B cell (primary cell): ENCODE measurements at regions not wholly inside any gene's neighbourhood (a gene's known extent, or its start where the extent isn't known, plus 50 kb on each side); places are given as distances from the start of the nearest gene placed in this dataset.

ENCODE experiments used
- ATAC-seq: fragments of 200-7000 bp; cut with Tn5 transposase; one replicate; pipeline ENCODE4 v1.10.0; 2021; ENCODE audit warnings: low read depth, mild to moderate bottlenecking, moderate number of reproducible peaks, moderate library complexity
- CTCF ChIA-PET: fragments of 350-600 bp; sonication (Branson Sonifier 250); formaldehyde crosslinking; loops from one replicate; lab custom pipeline; 2021; ENCODE audit warnings: antibody characterized with exemption, inconsistent platforms; lab: Charles Lee
- POLR2A ChIA-PET: fragments of 350-600 bp; sonication (Branson Sonifier 250); formaldehyde crosslinking; loops from one replicate; lab custom pipeline; 2021; ENCODE audit warnings: antibody characterized with exemption; lab: Charles Lee
- DNase-seq: peaks from one replicate; pipeline ENCODE4 v3.0.0; 2013
- H2AFZ ChIP-seq: 2 replicates; pipeline ENCODE4 v1.6.1; 2012; ENCODE audit warnings: mild to moderate bottlenecking, low read depth, low read length; ENCODE audit not compliant: insufficient read depth, poor library complexity, severe bottlenecking
- H3K27ac ChIP-seq, 2 donors: 1 replicate in 1 of 2; 2 replicates in 1 of 2; pipeline ENCODE4 v1.5.1; 2012 to 2013; ENCODE audit warnings: low read length in 2 of 2, mild to moderate bottlenecking in 2 of 2, moderate library complexity in 1 of 2
- H3K27me3 ChIP-seq, 4 experiments: fragments of 200-600 bp in 1 of 4; sonication (generic) in 1 of 4; replicated peaks in 1 of 4; 1 replicate in 2 of 4; 2 replicates in 2 of 4; pipeline versions ENCODE4 v1.6.1 to v1.7.0; 2013 to 2016; ENCODE audit warnings: low read length in 3 of 4, mild to moderate bottlenecking in 2 of 4, mixed read lengths in 1 of 4, moderate library complexity in 1 of 4; ENCODE audit not compliant: insufficient read depth in 4 of 4, control insufficient read depth in 3 of 4; ENCODE audit errors: control extremely low read depth in 1 of 4
- H3K36me3 ChIP-seq, 2 experiments: replicated peaks in 1 of 2; 1 replicate in 1 of 2; 2 replicates in 1 of 2; pipeline versions ENCODE4 v1.6.1 to v1.7.1; 2013; ENCODE audit warnings: low read length in 1 of 2; ENCODE audit not compliant: insufficient read depth in 2 of 2, control insufficient read depth in 1 of 2; ENCODE audit errors: control extremely low read depth in 1 of 2, extremely low read depth in 1 of 2
- H3K4me1 ChIP-seq, 2 donors: fragments of 200-600 bp in 1 of 2; sonication (generic) in 1 of 2; 1 replicate in 1 of 2; 2 replicates in 1 of 2; pipeline versions ENCODE4 v1.5.1 to v1.6.1; 2013 to 2017; ENCODE audit warnings: low read length in 2 of 2; ENCODE audit not compliant: control insufficient read depth in 2 of 2, insufficient read depth in 2 of 2
- H3K4me2 ChIP-seq: replicated peaks from 2 replicates; pipeline ENCODE3; 2012; ENCODE audit warnings: mild to moderate bottlenecking, low read depth, low read length; ENCODE audit not compliant: poor library complexity, severe bottlenecking
- H3K4me3 ChIP-seq, 5 experiments: fragments of 200-600 bp in 1 of 5; sonication (generic) in 1 of 5; 1 replicate in 3 of 5; 2 replicates in 2 of 5; pipeline versions ENCODE4 v1.5.1 to v1.7.0; 2011 to 2016; ENCODE audit warnings: low read length in 4 of 5, mild to moderate bottlenecking in 4 of 5, low read depth in 2 of 5, control low read depth in 1 of 5, moderate library complexity in 1 of 5; ENCODE audit not compliant: insufficient read depth in 1 of 5; ENCODE audit errors: control extremely low read depth in 1 of 5, extremely low read depth in 1 of 5
- H3K79me2 ChIP-seq: fragments of 200-600 bp; sonication (generic); one replicate; pipeline ENCODE4 v1.6.0; 2016; ENCODE audit warnings: low read length; ENCODE audit not compliant: control insufficient read depth, insufficient read depth
- H3K9ac ChIP-seq: fragments of 200-600 bp; sonication (generic); 2 replicates; pipeline ENCODE4 v1.6.1; 2017; ENCODE audit warnings: mild to moderate bottlenecking, low read length, moderate library complexity
- H3K9me3 ChIP-seq, 3 donors: one replicate each; pipeline versions ENCODE4 v1.6.1 to v1.7.1; 2013; ENCODE audit warnings: low read length in 2 of 3; ENCODE audit not compliant: control insufficient read depth in 2 of 3, insufficient read depth in 1 of 3; ENCODE audit errors: control extremely low read depth in 1 of 3
- H4K20me1 ChIP-seq: 2 replicates; pipeline ENCODE4 v1.6.0; 2012; ENCODE audit warnings: mild to moderate bottlenecking, low read length; ENCODE audit not compliant: insufficient read depth, control insufficient read depth, poor library complexity, severe bottlenecking
- H3K27ac Mint-ChIP-seq: one replicate; pipeline ENCODE4 v1.8.0; 2021; ENCODE audit warnings: mixed read lengths
- H3K27me3 Mint-ChIP-seq: one replicate; pipeline ENCODE4 v1.8.0; 2021; ENCODE audit warnings: mixed read lengths
- H3K4me1 Mint-ChIP-seq: one replicate; pipeline ENCODE4 v1.8.0; 2021; ENCODE audit warnings: mixed read lengths
- H3K4me3 Mint-ChIP-seq: one replicate; pipeline ENCODE4 v1.8.0; 2021; ENCODE audit warnings: mixed read lengths
- H3K9me3 Mint-ChIP-seq: one replicate; pipeline ENCODE4 v1.8.0; 2022; ENCODE audit warnings: mixed read lengths; ENCODE audit not compliant: insufficient read depth
- CTCF ChIP-seq: fragments of 200-600 bp; IDR thresholded peaks from one replicate; pipeline ENCODE4 v1.8.0; 2022; ENCODE audit warnings: antibody characterized with exemption, mild to moderate bottlenecking
- EZH2 ChIP-seq: IDR thresholded peaks from 2 replicates; pipeline ENCODE4 v1.6.1; 2012; ENCODE audit warnings: borderline replicate concordance, low read depth, mild to moderate bottlenecking, moderate library complexity, low read length; ENCODE audit not compliant: insufficient read depth, poor library complexity, severe bottlenecking
- WGBS: methylation state at CpG from one replicate; pipeline ENCODE4 v1.1.5; 2013; ENCODE audit warnings: missing lambda C conversion rate; ENCODE audit not compliant: insufficient coverage; 5-methylcytosine and 5-hydroxymethylcytosine counted together
- intact Hi-C: fragments of 100-400 bp; cut with micrococcal nuclease; formaldehyde crosslinking; loops from one replicate; pipeline ENCODE4 v1.10.0; 2022

GRCh38 chr6:84340422-84340821 is 113.0 kb upstream of the CEP162 start:
- POLR2A ChIA-PET: no interaction called here
- H3K9me3 Mint-ChIP-seq: peaks cover 7% of the 10 kb centered on the region

DNA sequence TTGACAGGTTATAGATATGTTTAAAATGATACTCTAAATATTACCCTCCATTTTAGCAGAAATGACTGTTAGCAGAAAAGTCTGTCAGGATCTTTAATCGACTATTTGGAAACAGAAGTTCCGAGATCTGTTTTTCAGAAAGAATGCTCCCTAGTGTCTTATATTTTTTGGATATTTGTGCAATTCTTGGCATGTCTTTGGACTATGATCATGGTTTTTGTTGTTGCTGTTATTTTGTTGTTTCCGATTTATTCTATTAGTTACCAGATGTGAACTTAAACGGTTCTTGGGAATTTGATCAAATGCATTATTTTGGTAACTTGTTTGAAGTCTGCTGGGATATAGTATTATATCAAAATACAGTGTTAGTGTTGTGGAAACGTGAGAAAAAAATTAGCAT is 106.4 kb upstream of the CEP162 start:
- CTCF ChIA-PET: no interaction called here
- no peaks in the 10 kb centered on the region for H3K4me1 ChIP-seq
- Mint-ChIP-seq H3K4me3 (no peak overlapping the region), H3K27me3 (no peaks in the 10 kb centered on the region), H3K4me1 (no peaks in the 10 kb centered on the region), H3K9me3 (peaks cover 4% of the 10 kb centered on the region), H3K27ac (no peak overlapping the region)
- intact Hi-C loops: no loop called here
- 74% methylated on average over 3 of the region's 5 CpGs for whole genome bisulfite sequencing
- no peak overlapping the region for H3K4me2 ChIP-seq
- H3K27ac ChIP-seq: no peak overlapping the region
- no peak overlapping the region for H3K4me3 ChIP-seq
- DNase-seq: no peak
- H3K9me3 ChIP-seq: no peaks in the 10 kb centered on the region
- no peak overlapping the region for H3K9ac ChIP-seq
- H3K36me3 ChIP-seq: no peaks in the 10 kb centered on the region
- no peaks in the 10 kb centered on the region for H3K27me3 ChIP-seq
- no peak for ATAC-seq
- no peak overlapping the region for H2AFZ ChIP-seq
- TF ChIP-seq CTCF (no peak), EZH2 (no peak)
- H3K79me2 ChIP-seq: no peaks in the 10 kb centered on the region
- POLR2A ChIA-PET: no interaction called here
- no peaks in the 10 kb centered on the region for H4K20me1 ChIP-seq

More at GRCh38 chr6:84340422-84340821, 113.0 kb upstream of the CEP162 start:
- H3K4me1 ChIP-seq: no peaks in the 10 kb centered on the region
- no peak overlapping the region for H2AFZ ChIP-seq
- CTCF ChIA-PET: no interaction called here
- no peak for DNase-seq
- intact Hi-C loops: no loop called here
- H3K27me3 ChIP-seq: no peaks in the 10 kb centered on the region
- no peak overlapping the region for H3K27ac ChIP-seq
- no peak overlapping the region for H3K4me2 ChIP-seq
- no peak overlapping the region for H3K4me3 ChIP-seq
- H3K4me3 Mint-ChIP-seq: no peak overlapping the region
- no peaks in the 10 kb centered on the region for H3K79me2 ChIP-seq
- peaks cover 0 to 6% (median 0%) of the 10 kb centered on the region in 3 donors for H3K9me3 ChIP-seq
- no peaks in the 10 kb centered on the region for H3K36me3 ChIP-seq
- no peaks in the 10 kb centered on the region for H3K27me3 Mint-ChIP-seq
- TF ChIP-seq EZH2 (no peak), CTCF (no peak)
- WGBS: 73% methylated on average over 8 of the region's 8 CpGs
- no peak overlapping the region for H3K9ac ChIP-seq
- no peak overlapping the region for H3K27ac Mint-ChIP-seq
- no peaks in the 10 kb centered on the region for H4K20me1 ChIP-seq
- H3K4me1 Mint-ChIP-seq: no peaks in the 10 kb centered on the region
- no peak for ATAC-seq
